ENCODE measurements at regions not wholly inside any gene's neighbourhood (a gene's known extent, or its start where the extent isn't known, plus 50 kb on each side); places are given as distances from the start of the nearest gene placed in this dataset.
"Not testable (repeated sequence)": the region's sequence is repeated elsewhere in the genome, so short reads cannot be mapped to it uniquely, and the experiment has no call there.

DNA sequence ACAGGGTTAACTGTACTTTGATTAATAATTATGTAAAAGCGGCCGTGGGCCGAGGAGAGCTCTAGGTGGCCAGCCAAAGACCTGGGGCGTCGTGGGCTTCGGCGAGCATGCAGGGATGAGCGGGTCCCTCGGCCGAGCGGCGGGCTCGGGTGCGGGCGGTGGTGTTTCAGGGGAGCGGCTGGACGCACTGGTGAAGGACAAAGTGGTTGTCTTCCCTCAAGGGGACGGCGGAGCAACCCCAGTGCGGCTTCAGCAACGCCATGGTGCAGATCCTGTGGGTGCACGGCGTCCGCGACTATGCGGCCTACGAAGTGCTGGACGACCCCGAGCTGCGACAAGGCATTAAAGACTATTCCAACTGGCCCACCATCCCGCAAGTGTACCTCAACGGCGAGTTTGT lies 103.0 kb upstream of the C1GALT1C1 start:
- Histone ChIP-seq H3K36me3 (ENCODE audit: control insufficient read depth in 1 of 2, insufficient read depth in 2 of 2, low read length in 2 of 2) (no peaks in the 10 kb centered on the region), H3K79me2 (ENCODE audit: control insufficient read depth, insufficient read depth, low read length, poor library complexity) (no peaks in the 10 kb centered on the region), H3K4me2 (ENCODE audit: low read length) (no peak overlapping the region), H3K27ac (ENCODE audit: low read depth, low read length) (no peak overlapping the region), H3K14ac (ENCODE audit: low read length) (no peak overlapping the region), H3K4me1 (ENCODE audit: control insufficient read depth in 1 of 2, insufficient read depth in 2 of 2, low read length in 2 of 2) (no peaks in the 10 kb centered on the region), H3K4me3 (ENCODE audit: low read depth, low read length) (no peak overlapping the region), H3K23ac (ENCODE audit: low read length) (no peak overlapping the region), H4K8ac (ENCODE audit: low read depth, low read length) (no peak overlapping the region), H4K91ac (ENCODE audit: low read depth, low read length) (no peak overlapping the region), H4K12ac (ENCODE audit: low read depth, low read length) (no peak overlapping the region), H2BK12ac (ENCODE audit: low read length) (no peak overlapping the region), H3K18ac (ENCODE audit: low read length) (no peak overlapping the region), H3K9ac (ENCODE audit: low read length) (no peak overlapping the region), H2AFZ (ENCODE audit: insufficient read depth, low read length, poor library complexity) (no peak overlapping the region), H3K27me3 (ENCODE audit: insufficient read depth, low read length) (no peaks in the 10 kb centered on the region), H3K9me3 (ENCODE audit: insufficient read depth, low read depth, low read length) (no peaks in the 10 kb centered on the region), H2BK5ac (ENCODE audit: low read depth, low read length, poor library complexity) (no peak overlapping the region), H2BK120ac (ENCODE audit: insufficient read depth, low read length, poor library complexity) (no peak overlapping the region), H3K79me1 (ENCODE audit: low read length) (no peaks in the 10 kb centered on the region), H2AK5ac (ENCODE audit: low read length) (no peak overlapping the region), H3K4ac (ENCODE audit: low read depth, low read length) (no peak overlapping the region)
- no peak for DNase-seq
- WGBS (ENCODE audit: extremely low coverage, insufficient coverage, insufficient read length) = no CpG with 5 or more reads among the region's 33 CpGs

GRCh38 chrX:120732461-120732860 lies 102.6 kb upstream of the C1GALT1C1 start:
- Histone ChIP-seq H2BK120ac (ENCODE audit: insufficient read depth, low read length, poor library complexity) (no peak overlapping the region), H2AK5ac (ENCODE audit: low read length) (no peak overlapping the region), H4K8ac (ENCODE audit: low read depth, low read length) (no peak overlapping the region), H3K27me3 (ENCODE audit: insufficient read depth, low read length) (no peaks in the 10 kb centered on the region), H3K4me2 (ENCODE audit: low read length) (no peak overlapping the region), H3K9ac (ENCODE audit: low read length) (no peak overlapping the region), H3K36me3 (ENCODE audit: control insufficient read depth in 1 of 2, insufficient read depth in 2 of 2, low read length in 2 of 2) (no peaks in the 10 kb centered on the region), H3K4me3 (ENCODE audit: low read depth, low read length) (no peak overlapping the region), H2BK12ac (ENCODE audit: low read length) (no peak overlapping the region), H3K23ac (ENCODE audit: low read length) (no peak overlapping the region), H3K27ac (ENCODE audit: low read depth, low read length) (no peak overlapping the region), H3K79me2 (ENCODE audit: control insufficient read depth, insufficient read depth, low read length, poor library complexity) (no peaks in the 10 kb centered on the region), H3K4ac (ENCODE audit: low read depth, low read length) (no peak overlapping the region), H2AFZ (ENCODE audit: insufficient read depth, low read length, poor library complexity) (no peak overlapping the region), H3K9me3 (ENCODE audit: insufficient read depth, low read depth, low read length) (no peaks in the 10 kb centered on the region), H4K91ac (ENCODE audit: low read depth, low read length) (no peak overlapping the region), H2BK5ac (ENCODE audit: low read depth, low read length, poor library complexity) (no peak overlapping the region), H3K14ac (ENCODE audit: low read length) (no peak overlapping the region), H4K12ac (ENCODE audit: low read depth, low read length) (no peak overlapping the region), H3K4me1 (ENCODE audit: control insufficient read depth in 1 of 2, insufficient read depth in 2 of 2, low read length in 2 of 2) (no peaks in the 10 kb centered on the region), H3K18ac (ENCODE audit: low read length) (no peak overlapping the region), H3K79me1 (ENCODE audit: low read length) (no peaks in the 10 kb centered on the region)
- no peak for DNase-seq
- WGBS (ENCODE audit: extremely low coverage, insufficient coverage, insufficient read length) = no CpG with 5 or more reads among the region's 7 CpGs

GRCh38 chrX:120731386-120731785 lies 101.5 kb upstream of the C1GALT1C1 start:
- H3K27ac ChIP-seq (ENCODE audit: low read depth, low read length) = no peak overlapping the region
- no peaks in the 10 kb centered on the region for H3K36me3 ChIP-seq (ENCODE audit: control insufficient read depth in 1 of 2, insufficient read depth in 2 of 2, low read length in 2 of 2)
- no peak overlapping the region for H3K23ac ChIP-seq (ENCODE audit: low read length)
- H4K12ac ChIP-seq (ENCODE audit: low read depth, low read length) = no peak overlapping the region
- H3K79me2 ChIP-seq (ENCODE audit: control insufficient read depth, insufficient read depth, low read length, poor library complexity) = no peaks in the 10 kb centered on the region
- no CpG with 5 or more reads among the region's 4 CpGs for WGBS (ENCODE audit: extremely low coverage, insufficient coverage, insufficient read length)
- H3K18ac ChIP-seq (ENCODE audit: low read length) = no peak overlapping the region
- H3K9ac ChIP-seq (ENCODE audit: low read length) = no peak overlapping the region
- H3K79me1 ChIP-seq (ENCODE audit: low read length) = no peaks in the 10 kb centered on the region
- H2BK12ac ChIP-seq (ENCODE audit: low read length) = no peak overlapping the region
- H3K4me2 ChIP-seq (ENCODE audit: low read length) = no peak overlapping the region
- H2AFZ ChIP-seq (ENCODE audit: insufficient read depth, low read length, poor library complexity) = no peak overlapping the region
- H3K4me1 ChIP-seq (ENCODE audit: control insufficient read depth in 1 of 2, insufficient read depth in 2 of 2, low read length in 2 of 2) = no peaks in the 10 kb centered on the region
- no peak overlapping the region for H3K4ac ChIP-seq (ENCODE audit: low read depth, low read length)
- no peak overlapping the region for H3K4me3 ChIP-seq (ENCODE audit: low read depth, low read length)
- DNase-seq = no peak
- no peak overlapping the region for H4K91ac ChIP-seq (ENCODE audit: low read depth, low read length)
- H2BK120ac ChIP-seq (ENCODE audit: insufficient read depth, low read length, poor library complexity) = no peak overlapping the region
- no peak overlapping the region for H3K14ac ChIP-seq (ENCODE audit: low read length)
- no peaks in the 10 kb centered on the region for H3K27me3 ChIP-seq (ENCODE audit: insufficient read depth, low read length)
- H2AK5ac ChIP-seq (ENCODE audit: low read length) = no peak overlapping the region
- no peak overlapping the region for H4K8ac ChIP-seq (ENCODE audit: low read depth, low read length)
- H3K9me3 ChIP-seq (ENCODE audit: insufficient read depth, low read depth, low read length) = no peaks in the 10 kb centered on the region
- H2BK5ac ChIP-seq (ENCODE audit: low read depth, low read length, poor library complexity) = no peak overlapping the region

DNA sequence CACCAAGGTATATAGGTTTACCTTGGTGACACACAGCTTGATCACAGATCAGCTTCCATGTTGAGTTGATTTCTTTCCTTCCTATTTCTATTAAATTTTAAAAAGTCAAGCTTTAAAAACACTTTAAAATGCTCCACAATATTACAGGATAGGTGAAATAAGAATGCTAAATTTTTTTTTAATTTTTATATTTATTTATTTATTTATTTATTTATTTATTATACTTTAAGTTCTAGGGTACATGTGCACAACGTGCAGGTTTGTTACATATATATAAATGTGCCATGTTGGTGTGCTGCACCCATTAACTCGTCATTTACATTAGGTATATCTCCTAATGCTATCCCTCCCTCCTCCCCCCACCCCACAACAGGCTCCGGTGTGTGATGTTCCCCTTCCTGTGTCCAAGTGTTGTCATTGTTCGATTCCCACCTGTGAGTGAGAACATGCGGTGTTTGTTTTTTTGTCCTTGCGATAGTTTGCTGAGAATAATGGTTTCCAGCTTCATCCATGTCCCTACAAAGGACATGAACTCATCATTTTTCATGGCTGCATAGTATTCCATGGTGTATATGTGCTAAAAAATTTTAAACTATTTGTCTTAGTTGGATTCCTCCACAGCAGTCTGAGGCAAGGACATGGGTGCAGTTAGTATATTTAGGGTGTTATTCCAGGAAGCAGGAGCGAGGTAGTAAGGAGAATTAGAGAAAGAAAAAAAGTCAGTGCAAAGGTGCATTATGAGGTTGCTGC lies 99.8 kb upstream of the C1GALT1C1 start:
- not testable (repeated sequence) for H3K9me3 ChIP-seq (ENCODE audit: insufficient read depth, low read depth, low read length); H3K4me2 ChIP-seq (ENCODE audit: low read length); H3K18ac ChIP-seq (ENCODE audit: low read length); H3K9ac ChIP-seq (ENCODE audit: low read length); H2BK5ac ChIP-seq (ENCODE audit: low read depth, low read length, poor library complexity); H4K8ac ChIP-seq (ENCODE audit: low read depth, low read length); H2BK12ac ChIP-seq (ENCODE audit: low read length); H2AFZ ChIP-seq (ENCODE audit: insufficient read depth, low read length, poor library complexity); H3K4me1 ChIP-seq (ENCODE audit: control insufficient read depth in 1 of 2, insufficient read depth in 2 of 2, low read length in 2 of 2); H2BK120ac ChIP-seq (ENCODE audit: insufficient read depth, low read length, poor library complexity); H3K79me1 ChIP-seq (ENCODE audit: low read length); H2AK5ac ChIP-seq (ENCODE audit: low read length); H3K79me2 ChIP-seq (ENCODE audit: control insufficient read depth, insufficient read depth, low read length, poor library complexity); H4K91ac ChIP-seq (ENCODE audit: low read depth, low read length); H3K4ac ChIP-seq (ENCODE audit: low read depth, low read length); H3K27ac ChIP-seq (ENCODE audit: low read depth, low read length); H3K27me3 ChIP-seq (ENCODE audit: insufficient read depth, low read length); H3K14ac ChIP-seq (ENCODE audit: low read length); H4K12ac ChIP-seq (ENCODE audit: low read depth, low read length); DNase-seq; H3K23ac ChIP-seq (ENCODE audit: low read length); H3K36me3 ChIP-seq (ENCODE audit: control insufficient read depth in 1 of 2, insufficient read depth in 2 of 2, low read length in 2 of 2); H3K4me3 ChIP-seq (ENCODE audit: low read depth, low read length)
- WGBS (ENCODE audit: extremely low coverage, insufficient coverage, insufficient read length) = no CpG with 5 or more reads among the region's 7 CpGs

Data from trophoblast cell (in vitro differentiated cells and primary cell).